ENCODE measurements at regions not wholly inside any gene's neighbourhood (a gene's known extent, or its start where the extent isn't known, plus 50 kb on each side); places are given as distances from the start of the nearest gene placed in this dataset.

- Histone ChIP-seq H2AFZ (ENCODE audit: low read length) (no peak overlapping the region), H3K27me3 (ENCODE audit: insufficient read depth, low read length) (peaks cover 12% of the 10 kb centered on the region; the same call in 1 of the 2 replicates), H3K4me3 (ENCODE audit: low read depth, low read length, poor library complexity, severe bottlenecking) (no peak overlapping the region), H3K4me2 (ENCODE audit: low read length) (no peak overlapping the region), H3K36me3 (ENCODE audit: insufficient read depth, low read length) (no peaks in the 10 kb centered on the region), H3K9me2 (ENCODE audit: low read depth, low read length) (no peaks in the 10 kb centered on the region), H4K20me1 (ENCODE audit: insufficient read depth, low read length) (no peaks in the 10 kb centered on the region), H3K9ac (ENCODE audit: low read length) (no peak overlapping the region), H3K27ac (ENCODE audit: low read depth, low read length, poor library complexity, severe bottlenecking) (no peak overlapping the region), H3K79me2 (ENCODE audit: insufficient read depth, low read length) (no peaks in the 10 kb centered on the region), H3K4me1 (ENCODE audit: insufficient read depth, low read length, severe bottlenecking) (no peaks in the 10 kb centered on the region), H3F3A (ENCODE audit: insufficient read depth, low read length) (no peaks in the 10 kb centered on the region), H3K9me3 (ENCODE audit: low read length) (no peaks in the 10 kb centered on the region)
- TF ChIP-seq EZH2 (IDR thresholded peaks at IDR 0.05; ENCODE audit: borderline replicate concordance, low read length) (no peak), CTCF (IDR thresholded peaks at IDR 0.05; ENCODE audit: low read length) (peak; percentile 11; the same call in 1 of the 2 replicates)
These were observed 113.7 kb upstream of the NCOR2 start for GRCh38 chr12:124680863-124681778.

- Histone ChIP-seq H3K79me2 (ENCODE audit: insufficient read depth, low read length) (no peaks in the 10 kb centered on the region), H2AFZ (ENCODE audit: low read length) (no peak overlapping the region), H3K4me1 (ENCODE audit: insufficient read depth, low read length, severe bottlenecking) (no peaks in the 10 kb centered on the region), H3K9ac (ENCODE audit: low read length) (no peak overlapping the region), H3K36me3 (ENCODE audit: insufficient read depth, low read length) (no peaks in the 10 kb centered on the region), H3K4me3 (ENCODE audit: low read depth, low read length, poor library complexity, severe bottlenecking) (no peak overlapping the region), H3K9me2 (ENCODE audit: low read depth, low read length) (no peaks in the 10 kb centered on the region), H3F3A (ENCODE audit: insufficient read depth, low read length) (no peaks in the 10 kb centered on the region), H3K27me3 (ENCODE audit: insufficient read depth, low read length) (peaks cover 12% of the 10 kb centered on the region; the same call in 1 of the 2 replicates), H3K27ac (ENCODE audit: low read depth, low read length, poor library complexity, severe bottlenecking) (no peak overlapping the region), H3K4me2 (ENCODE audit: low read length) (no peak overlapping the region), H4K20me1 (ENCODE audit: insufficient read depth, low read length) (no peaks in the 10 kb centered on the region), H3K9me3 (ENCODE audit: low read length) (no peaks in the 10 kb centered on the region)
- TF ChIP-seq EZH2 (IDR thresholded peaks at IDR 0.05; ENCODE audit: borderline replicate concordance, low read length) (no peak), CTCF (IDR thresholded peaks at IDR 0.05; ENCODE audit: low read length) (no peak)
These were observed 112.3 kb upstream of the NCOR2 start for GRCh38 chr12:124679533-124680371.

- Histone ChIP-seq H2AFZ (ENCODE audit: low read length) (no peak overlapping the region), H3K9ac (ENCODE audit: low read length) (no peak overlapping the region), H3K36me3 (ENCODE audit: insufficient read depth, low read length) (no peaks in the 10 kb centered on the region), H3K9me2 (ENCODE audit: low read depth, low read length) (no peaks in the 10 kb centered on the region), H3K27me3 (ENCODE audit: insufficient read depth, low read length) (peaks cover 12% of the 10 kb centered on the region; the same call in 1 of the 2 replicates), H3K4me2 (ENCODE audit: low read length) (no peak overlapping the region), H3F3A (ENCODE audit: insufficient read depth, low read length) (no peaks in the 10 kb centered on the region), H3K4me1 (ENCODE audit: insufficient read depth, low read length, severe bottlenecking) (no peaks in the 10 kb centered on the region), H3K9me3 (ENCODE audit: low read length) (no peaks in the 10 kb centered on the region), H3K27ac (ENCODE audit: low read depth, low read length, poor library complexity, severe bottlenecking) (no peak overlapping the region), H3K4me3 (ENCODE audit: low read depth, low read length, poor library complexity, severe bottlenecking) (no peak overlapping the region), H3K79me2 (ENCODE audit: insufficient read depth, low read length) (no peaks in the 10 kb centered on the region), H4K20me1 (ENCODE audit: insufficient read depth, low read length) (no peaks in the 10 kb centered on the region)
- TF ChIP-seq CTCF (IDR thresholded peaks at IDR 0.05; ENCODE audit: low read length) (no peak), EZH2 (IDR thresholded peaks at IDR 0.05; ENCODE audit: borderline replicate concordance, low read length) (no peak)
These were observed 111.6 kb upstream of the NCOR2 start for GRCh38 chr12:124679047-124679446.

All from OCI-LY1 (cell line).